Tibial artery (tissue), 4 donors: ENCODE measurements at regions not wholly inside any gene's neighbourhood (a gene's known extent, or its start where the extent isn't known, plus 50 kb on each side); places are given as distances from the start of the nearest gene placed in this dataset.

Experiments
- DNase-seq, 2 donors: peaks; one replicate each; pipeline ENCODE4 v3.0.0-alpha.2; 2019
- H3K27ac ChIP-seq, 2 donors: fragments of 200-600 bp; sonication (generic) in 1 of 2; 1 replicate in 1 of 2; 2 replicates in 1 of 2; pipeline ENCODE4 v1.5.1; 2018 to 2019; ENCODE audit warnings: mild to moderate bottlenecking in 1 of 2
- H3K27me3 ChIP-seq, 2 donors: fragments of 200-600 bp; sonication (generic) in 1 of 2; one replicate each; pipeline versions ENCODE4 v1.5.1 to v1.6.0; 2016 to 2019
- H3K36me3 ChIP-seq, 3 donors: fragments of 200-600 bp; sonication (generic) in 2 of 3; one replicate each; pipeline ENCODE4 v1.5.1; 2016 to 2019; ENCODE audit warnings: mild to moderate bottlenecking in 2 of 3
- H3K4me1 ChIP-seq, 4 donors: fragments of 200-600 bp; sonication (generic) in 2 of 4; 1 replicate in 3 of 4; 2 replicates in 1 of 4; pipeline ENCODE4 v1.5.1; 2016 to 2019
- H3K4me3 ChIP-seq, 2 donors: fragments of 200-600 bp; sonication (generic) in 1 of 2; 1 replicate in 1 of 2; 2 replicates in 1 of 2; pipeline ENCODE4 v1.5.1; 2018 to 2019; ENCODE audit warnings: mild to moderate bottlenecking in 2 of 2
- H3K9me3 ChIP-seq, 3 donors: fragments of 200-600 bp; sonication (generic) in 1 of 3; one replicate each; pipeline ENCODE4 v1.5.1; 2016 to 2019
- CTCF ChIP-seq, 2 experiments: fragments of 200-600 bp in 1 of 2; fragments of 450-650 bp in 1 of 2; IDR thresholded peaks; one replicate each; pipeline ENCODE4 v1.5.1; 2017 to 2019; ENCODE audit warnings: antibody characterized with exemption in 2 of 2, mild to moderate bottlenecking in 1 of 2, moderate library complexity in 1 of 2
- intact Hi-C: fragments of 100-400 bp; cut with DNase I; formaldehyde crosslinking; loops from one replicate; pipeline ENCODE4 v1.15.0; 2023; ENCODE audit warnings: low total_unique reads

GRCh38 chr21:27756191-27756590 lies 789.3 kb upstream of the ADAMTS5 start:
- intact Hi-C loops: no loop called here
- no peak for DNase-seq
- no peak for TF ChIP-seq CTCF (IDR thresholded peaks at IDR 0.05)

GRCh38 chr21:27743971-27744564 lies 777.2 kb upstream of the ADAMTS5 start:
- intact Hi-C loops: no loop called here
- TF ChIP-seq CTCF (IDR thresholded peaks at IDR 0.05): no peak
- Histone ChIP-seq H3K4me3 (no peak overlapping the region), H3K9me3 (no peaks in the 10 kb centered on the region), H3K27me3 (no peaks in the 10 kb centered on the region), H3K27ac (no peak overlapping the region), H3K4me1 (peaks cover 0 to 5% (median 0%) of the 10 kb centered on the region in 4 donors), H3K36me3 (no peaks in the 10 kb centered on the region)
- no peak for DNase-seq

More at GRCh38 chr21:27756191-27756590, 789.3 kb upstream of the ADAMTS5 start:
- Histone ChIP-seq H3K36me3 (no peaks in the 10 kb centered on the region), H3K9me3 (no peaks in the 10 kb centered on the region), H3K27ac (no peak overlapping the region), H3K4me1 (no peaks in the 10 kb centered on the region), H3K4me3 (no peak overlapping the region), H3K27me3 (no peaks in the 10 kb centered on the region)

- Histone ChIP-seq H3K27me3 (no peaks in the 10 kb centered on the region), H3K4me3 (no peak overlapping the region), H3K27ac (no peak overlapping the region), H3K9me3 (no peaks in the 10 kb centered on the region), H3K4me1 (peaks cover 0 to 5% (median 0%) of the 10 kb centered on the region in 4 donors), H3K36me3 (no peaks in the 10 kb centered on the region)
- no peak for TF ChIP-seq CTCF (IDR thresholded peaks at IDR 0.05)
- intact Hi-C loops: no loop called here
- DNase-seq: no peak
These were observed 774.8 kb upstream of the ADAMTS5 start for GRCh38 chr21:27741736-27742135.

- intact Hi-C loops: no loop called here
- Histone ChIP-seq H3K36me3 (no peaks in the 10 kb centered on the region), H3K4me3 (no peak overlapping the region), H3K9me3 (no peaks in the 10 kb centered on the region), H3K27me3 (no peaks in the 10 kb centered on the region), H3K27ac (no peak overlapping the region), H3K4me1 (peaks cover 0 to 5% (median 0%) of the 10 kb centered on the region in 4 donors)
- DNase-seq: no peak
- TF ChIP-seq CTCF (IDR thresholded peaks at IDR 0.05): no peak
These were observed 773.2 kb upstream of the ADAMTS5 start for GRCh38 chr21:27740084-27740483.

- no peak overlapping the region for H3K27ac ChIP-seq
These were observed 772.3 kb upstream of the ADAMTS5 start for GRCh38 chr21:27739187-27739586.

More at GRCh38 chr21:27739187-27739586, 772.3 kb upstream of the ADAMTS5 start:
- no peak for DNase-seq
- H3K4me3 ChIP-seq: no peak overlapping the region
- peaks cover 0 to 5% (median 0%) of the 10 kb centered on the region in 4 donors for H3K4me1 ChIP-seq
- H3K9me3 ChIP-seq: no peaks in the 10 kb centered on the region
- no peaks in the 10 kb centered on the region for H3K36me3 ChIP-seq
- intact Hi-C loops: no loop called here
- H3K27me3 ChIP-seq: no peaks in the 10 kb centered on the region
- no peak for TF ChIP-seq CTCF (IDR thresholded peaks at IDR 0.05)
